ENCODE measurements at regions not wholly inside any gene's neighbourhood (a gene's known extent, or its start where the extent isn't known, plus 50 kb on each side); places are given as distances from the start of the nearest gene placed in this dataset.

- TF ChIP-seq GATA2 (IDR thresholded peaks at IDR 0.05; ENCODE audit: low read depth, low read length) = no peak
- no peak for TF ChIP-seq GATA3 (IDR thresholded peaks at IDR 0.05; ENCODE audit: low read depth, low read length)
Observed at GRCh38 chr4:28004520-28004919, 1143.9 kb downstream of the STIM2 start.

Measured in SH-SY5Y (cell line).